NB4 (cell line): ENCODE measurements at regions not wholly inside any gene's neighbourhood (a gene's known extent, or its start where the extent isn't known, plus 50 kb on each side); places are given as distances from the start of the nearest gene placed in this dataset.

ENCODE experiments used
- POLR2A ChIP-seq: IDR thresholded peaks from 2 replicates; pipeline ENCODE4 v1.6.1; 2011; ENCODE audit warnings: mild to moderate bottlenecking; ENCODE audit not compliant: insufficient read length; ENCODE audit errors: extremely low read depth
- TF ChIP-seq, protein P1 (sequence below): IDR thresholded peaks from one replicate; pipeline ENCODE4 v1.5.1; 2012; ENCODE audit warnings: low read depth, low read length
- TF ChIP-seq, protein P2 (sequence below): IDR thresholded peaks from 2 replicates; pipeline ENCODE4 v1.6.1; 2011; ENCODE audit warnings: low read depth, low read length

DNA sequence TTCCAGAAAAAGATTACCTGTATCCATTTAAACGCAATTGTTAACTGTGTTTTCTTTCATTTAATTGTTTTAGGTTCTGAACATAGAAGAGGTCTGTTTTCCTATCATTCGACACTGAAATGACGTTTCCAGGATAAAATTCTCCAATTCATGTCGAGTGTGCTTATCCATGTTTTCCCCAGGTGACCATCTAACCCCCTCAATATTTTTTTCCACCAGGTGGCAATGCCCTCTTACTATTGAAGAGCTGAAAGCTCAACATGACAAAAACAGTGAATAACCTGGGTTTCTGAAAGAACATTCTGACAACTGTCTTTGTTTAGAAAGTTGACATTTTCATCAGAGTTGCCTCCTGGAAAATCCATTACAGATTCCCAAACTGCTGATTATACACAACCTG, 948.7 kb downstream of the KCNJ2 start:
- TF ChIP-seq, protein P1, sequence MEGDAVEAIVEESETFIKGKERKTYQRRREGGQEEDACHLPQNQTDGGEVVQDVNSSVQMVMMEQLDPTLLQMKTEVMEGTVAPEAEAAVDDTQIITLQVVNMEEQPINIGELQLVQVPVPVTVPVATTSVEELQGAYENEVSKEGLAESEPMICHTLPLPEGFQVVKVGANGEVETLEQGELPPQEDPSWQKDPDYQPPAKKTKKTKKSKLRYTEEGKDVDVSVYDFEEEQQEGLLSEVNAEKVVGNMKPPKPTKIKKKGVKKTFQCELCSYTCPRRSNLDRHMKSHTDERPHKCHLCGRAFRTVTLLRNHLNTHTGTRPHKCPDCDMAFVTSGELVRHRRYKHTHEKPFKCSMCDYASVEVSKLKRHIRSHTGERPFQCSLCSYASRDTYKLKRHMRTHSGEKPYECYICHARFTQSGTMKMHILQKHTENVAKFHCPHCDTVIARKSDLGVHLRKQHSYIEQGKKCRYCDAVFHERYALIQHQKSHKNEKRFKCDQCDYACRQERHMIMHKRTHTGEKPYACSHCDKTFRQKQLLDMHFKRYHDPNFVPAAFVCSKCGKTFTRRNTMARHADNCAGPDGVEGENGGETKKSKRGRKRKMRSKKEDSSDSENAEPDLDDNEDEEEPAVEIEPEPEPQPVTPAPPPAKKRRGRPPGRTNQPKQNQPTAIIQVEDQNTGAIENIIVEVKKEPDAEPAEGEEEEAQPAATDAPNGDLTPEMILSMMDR, result no peak
- TF ChIP-seq, protein P2, sequence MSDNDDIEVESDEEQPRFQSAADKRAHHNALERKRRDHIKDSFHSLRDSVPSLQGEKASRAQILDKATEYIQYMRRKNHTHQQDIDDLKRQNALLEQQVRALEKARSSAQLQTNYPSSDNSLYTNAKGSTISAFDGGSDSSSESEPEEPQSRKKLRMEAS, result no peak
- TF ChIP-seq POLR2A, result no peak
